ENCODE measurements at regions not wholly inside any gene's neighbourhood (a gene's known extent, or its start where the extent isn't known, plus 50 kb on each side); places are given as distances from the start of the nearest gene placed in this dataset.
A peak's percentile ranks its signal among the peaks of the same experiment; 100 is the strongest.
"Not testable (repeated sequence)": the region's sequence is repeated elsewhere in the genome, so short reads cannot be mapped to it uniquely, and the experiment has no call there.

DNA sequence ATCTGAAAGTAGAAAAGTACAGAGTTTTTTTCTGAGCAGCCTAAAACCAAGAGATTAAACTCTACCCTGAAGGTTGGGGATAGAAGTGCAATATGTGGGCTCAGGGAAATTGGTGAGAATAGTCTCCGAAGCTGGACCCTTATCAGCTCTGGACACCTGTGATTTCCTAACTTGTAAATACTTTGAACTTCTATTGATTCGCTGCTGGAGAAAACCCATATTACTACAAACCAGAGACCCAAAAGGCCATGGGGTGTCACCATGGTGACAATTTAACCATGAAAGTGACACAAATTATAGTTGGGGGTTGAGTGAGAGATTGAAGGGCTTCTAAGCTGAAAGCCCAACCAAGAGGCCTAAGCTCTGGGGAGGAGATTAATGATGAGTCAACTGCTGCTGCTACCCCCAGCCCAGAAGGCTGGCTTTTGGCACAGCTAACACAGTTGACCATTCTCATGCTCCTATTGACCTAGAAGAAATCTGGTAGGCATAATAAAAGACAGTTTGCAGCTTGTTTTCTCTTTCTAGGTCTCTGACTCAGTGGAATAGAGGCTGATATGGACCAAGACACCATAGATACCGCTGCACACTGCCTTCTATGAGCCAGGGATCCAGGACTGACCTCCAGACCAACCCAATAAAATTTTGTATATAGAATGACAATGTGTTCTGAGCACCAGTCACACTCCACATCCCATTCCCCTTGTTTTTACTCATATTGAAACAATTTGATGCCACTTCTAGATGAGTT lies 131.9 kb upstream of the FNDC3A start:
- no peak for DNase-seq (ENCODE audit: low spot score)

DNA sequence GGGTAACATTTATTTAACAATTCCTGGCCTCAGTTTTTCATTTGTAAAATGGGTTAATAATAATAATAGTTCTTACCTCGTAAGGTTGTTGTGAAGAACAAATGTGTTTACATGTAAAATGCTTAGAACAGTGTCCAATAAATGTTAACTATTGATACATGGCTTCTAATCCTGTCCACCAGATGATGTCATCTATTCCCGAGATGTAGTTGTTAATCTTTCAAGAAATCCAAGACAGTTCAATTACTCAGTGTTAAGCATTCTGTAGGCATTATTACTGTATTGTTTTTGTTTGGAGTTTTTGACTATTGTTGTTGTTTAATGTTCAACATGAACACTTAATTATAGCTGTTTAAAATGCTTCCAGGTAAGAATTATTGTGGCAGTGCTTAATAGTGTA lies 131.0 kb upstream of the FNDC3A start:
- no peak for DNase-seq (ENCODE audit: low spot score)

DNA sequence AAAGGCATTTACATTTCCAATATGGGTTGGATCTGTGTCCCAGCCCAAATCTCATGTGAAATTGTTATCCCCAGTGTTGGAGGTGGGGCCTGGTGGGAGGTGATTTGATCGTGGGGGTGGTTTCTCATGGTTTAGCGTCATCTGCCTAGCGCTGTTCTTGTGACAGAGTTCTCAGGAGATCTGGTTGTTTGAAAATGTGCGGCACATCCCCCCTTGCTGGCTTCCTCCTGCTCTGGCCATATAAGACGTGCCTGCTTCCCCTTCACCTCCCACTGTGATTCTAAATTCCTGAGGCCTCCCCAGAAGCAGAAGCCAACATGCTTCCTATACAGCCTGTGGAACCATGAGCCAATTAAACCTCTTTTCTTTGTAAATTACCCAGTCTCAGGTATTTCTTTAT lies 126.2 kb upstream of the FNDC3A start:
- no peak for DNase-seq (ENCODE audit: low spot score)

DNA sequence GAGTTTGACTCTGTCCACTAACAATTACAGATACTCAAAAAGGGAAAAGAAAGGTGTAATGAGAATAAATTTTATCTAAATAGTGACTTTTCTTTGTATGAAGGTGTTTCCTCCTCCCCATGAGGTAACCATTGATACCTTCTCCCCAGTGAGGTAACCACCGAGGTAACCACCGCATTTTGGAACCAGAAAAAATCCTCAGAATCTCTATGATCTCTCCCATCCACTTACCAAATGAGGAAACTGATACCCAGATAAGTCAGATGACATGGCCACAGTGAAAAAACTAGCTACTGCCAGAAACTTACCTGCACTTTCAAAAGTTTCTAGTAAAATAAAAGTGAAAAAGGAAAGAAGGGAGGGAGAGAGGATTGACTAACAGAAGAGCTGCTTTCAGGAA lies 124.0 kb upstream of the FNDC3A start:
- DNase-seq (ENCODE audit: low spot score) = no peak

DNA sequence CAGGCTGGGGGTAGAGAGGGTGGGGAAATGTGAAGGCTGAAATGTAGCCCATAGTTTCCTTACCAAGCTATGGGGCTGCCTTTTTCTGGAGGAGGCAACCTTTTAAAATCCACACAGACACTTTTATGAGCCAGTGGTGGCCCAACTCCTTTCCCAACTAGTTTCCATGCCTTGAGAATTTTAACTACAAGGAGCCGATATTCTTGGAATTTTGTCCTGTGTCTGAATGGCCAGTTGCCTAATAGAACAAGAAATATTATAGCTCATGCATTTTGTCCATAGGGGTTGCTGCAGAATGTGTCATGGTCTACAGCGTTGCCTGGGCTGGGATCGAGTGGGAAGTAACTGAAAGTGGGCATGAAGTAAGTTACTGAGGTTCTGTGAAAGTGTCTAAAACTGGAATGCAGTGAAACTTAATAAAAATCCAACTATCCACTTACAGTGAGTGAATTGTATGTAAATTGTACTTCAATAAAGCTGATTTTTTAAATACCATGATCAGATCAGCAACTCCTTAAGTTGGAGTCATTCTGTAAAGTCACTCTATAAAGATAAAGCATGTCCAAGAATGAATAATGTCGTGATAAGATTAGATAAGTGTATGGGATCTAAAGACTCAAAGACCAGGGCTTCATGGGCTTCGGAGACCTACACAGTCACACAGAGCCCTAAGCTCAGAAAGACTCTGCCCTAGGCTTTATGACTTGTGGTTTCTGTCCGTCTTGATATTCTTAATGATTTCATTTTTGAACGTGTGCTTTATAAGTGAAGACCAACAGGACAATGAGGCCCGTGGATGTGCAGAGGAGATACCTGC lies 122.6 kb upstream of the FNDC3A start:
- no peak for DNase-seq (ENCODE audit: low spot score)

DNA sequence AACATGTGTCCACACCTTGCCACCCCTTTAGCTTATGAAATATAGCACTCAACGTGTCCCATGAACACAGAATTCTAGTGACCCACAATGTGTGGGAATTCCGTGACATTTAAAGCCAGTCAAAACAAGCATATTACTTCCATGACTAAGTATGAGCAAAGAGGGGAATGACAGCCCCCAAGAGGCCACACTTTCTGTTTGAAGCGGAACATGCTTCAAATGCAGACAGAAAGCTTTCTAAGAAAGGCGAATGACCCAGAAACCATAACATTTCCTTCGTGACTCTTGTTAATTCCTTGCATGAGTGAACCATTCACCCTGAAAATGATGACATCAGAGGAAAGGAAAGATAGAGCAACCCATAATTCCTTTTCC lies 122.0 kb upstream of the FNDC3A start:
- DNase-seq (ENCODE audit: low spot score) = no peak

DNA sequence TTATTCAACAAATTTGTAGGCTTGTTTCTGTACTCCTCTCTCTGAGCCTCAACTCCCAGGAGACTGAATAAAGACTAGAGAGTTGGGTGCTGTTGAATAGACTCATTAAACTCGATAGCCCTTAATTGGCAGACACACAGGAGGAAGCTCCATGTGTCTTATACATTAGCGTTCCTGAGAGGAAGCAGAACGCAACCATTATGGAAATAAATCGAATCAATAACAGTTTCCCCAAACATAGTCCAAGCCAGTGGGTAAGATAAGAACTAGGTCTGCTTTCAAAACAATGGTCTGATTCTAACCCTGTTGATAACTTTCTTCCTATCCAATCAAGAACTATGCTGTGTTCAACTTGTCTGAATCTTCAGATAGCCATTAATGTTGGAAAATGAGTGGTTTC lies 118.1 kb upstream of the FNDC3A start:
- no peak for DNase-seq (ENCODE audit: low spot score)

GRCh38 chr13:48858122-48858902 lies 117.4 kb upstream of the FNDC3A start:
- DNase-seq (ENCODE audit: low spot score) = no peak

DNA sequence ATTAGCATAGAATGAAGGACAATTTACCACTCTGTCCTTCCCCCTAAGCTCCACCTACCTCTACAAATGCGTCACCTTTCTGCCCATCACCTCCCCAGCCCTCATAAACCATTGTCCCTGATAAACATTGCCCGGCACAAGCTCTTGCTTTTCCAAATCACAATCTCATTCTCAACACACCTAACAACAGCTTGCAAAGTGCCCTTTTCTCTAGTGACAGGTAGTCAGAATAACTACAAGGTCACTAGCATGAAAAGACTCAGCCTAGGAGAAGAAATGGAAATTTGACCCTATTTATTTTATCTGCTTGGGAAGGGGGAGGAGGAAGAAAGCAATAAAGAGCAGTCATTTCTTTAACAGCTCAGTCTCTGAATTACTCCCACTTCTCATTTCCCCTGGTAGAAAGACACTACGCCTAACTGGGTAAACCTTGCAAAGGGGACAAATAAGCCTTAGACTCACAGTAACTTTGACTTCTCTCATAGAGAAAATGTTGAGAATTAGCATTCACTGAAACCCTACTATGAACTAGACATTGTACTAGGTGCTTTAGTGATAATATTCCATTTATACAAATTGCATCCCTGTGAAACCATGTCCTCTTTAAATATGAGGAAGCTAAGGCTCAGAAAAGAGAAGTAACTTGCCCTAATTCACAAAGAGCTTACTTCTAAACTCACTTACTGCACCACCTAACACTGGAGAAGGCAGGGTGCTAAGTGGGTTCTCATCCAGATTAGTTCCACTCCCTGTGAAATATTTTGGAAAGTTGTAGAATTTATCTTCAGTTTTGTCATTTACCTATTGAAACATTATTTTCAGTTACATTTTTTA lies 116.2 kb upstream of the FNDC3A start:
- DNase-seq (ENCODE audit: low spot score) = no peak

GRCh38 chr13:48860364-48860763 lies 115.3 kb upstream of the FNDC3A start:
- DNase-seq (ENCODE audit: low spot score) = no peak

DNA sequence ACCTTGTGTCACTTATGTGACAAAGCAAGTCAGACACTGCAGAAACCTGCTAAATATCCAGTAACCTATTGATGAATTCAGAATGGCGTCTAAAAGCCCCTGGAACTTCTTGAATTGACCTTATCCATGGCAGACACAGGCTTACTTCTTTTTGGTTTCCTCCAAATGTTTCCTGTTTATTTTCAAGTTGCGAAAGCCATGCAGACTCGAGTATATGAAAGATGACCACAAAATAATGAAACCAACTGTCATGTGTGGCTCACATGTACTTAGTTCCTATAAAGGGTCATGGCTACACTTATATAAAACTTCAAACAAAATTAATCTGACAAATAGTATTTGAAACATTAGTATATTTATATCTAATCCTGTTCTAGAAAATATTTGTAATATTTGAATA lies 113.1 kb upstream of the FNDC3A start:
- DNase-seq (ENCODE audit: low spot score) = no peak

- DNase-seq (ENCODE audit: low spot score) = no peak
Measured at GRCh38 chr13:48864100-48864499, 111.6 kb upstream of the FNDC3A start.

GRCh38 chr13:48866249-48866648 lies 109.5 kb upstream of the FNDC3A start:
- DNase-seq (ENCODE audit: low spot score) = no peak

- DNase-seq (ENCODE audit: low spot score) = no peak
Measured at GRCh38 chr13:48873081-48873480, 102.6 kb upstream of the FNDC3A start.

DNA sequence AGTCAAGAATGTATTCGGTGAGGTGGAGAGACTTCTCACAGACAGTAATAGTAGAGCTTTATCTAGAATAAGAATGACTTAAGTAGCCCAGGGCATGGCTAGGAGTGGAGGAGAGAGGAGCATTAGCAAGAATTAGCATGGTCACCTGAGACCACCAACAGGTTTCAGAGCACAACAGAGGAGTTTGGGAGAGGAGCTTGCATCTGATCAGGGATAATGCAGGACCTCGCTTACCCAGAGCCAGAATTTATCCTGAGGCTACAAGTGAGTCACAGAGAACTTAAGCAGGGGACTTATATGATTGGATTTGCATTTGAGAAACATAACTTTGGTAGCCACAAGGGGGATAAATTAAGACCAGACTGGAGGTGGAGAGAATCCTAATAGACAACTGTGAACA lies 102.1 kb upstream of the FNDC3A start:
- DNase-seq (ENCODE audit: low spot score) = peak; percentile 8

DNA sequence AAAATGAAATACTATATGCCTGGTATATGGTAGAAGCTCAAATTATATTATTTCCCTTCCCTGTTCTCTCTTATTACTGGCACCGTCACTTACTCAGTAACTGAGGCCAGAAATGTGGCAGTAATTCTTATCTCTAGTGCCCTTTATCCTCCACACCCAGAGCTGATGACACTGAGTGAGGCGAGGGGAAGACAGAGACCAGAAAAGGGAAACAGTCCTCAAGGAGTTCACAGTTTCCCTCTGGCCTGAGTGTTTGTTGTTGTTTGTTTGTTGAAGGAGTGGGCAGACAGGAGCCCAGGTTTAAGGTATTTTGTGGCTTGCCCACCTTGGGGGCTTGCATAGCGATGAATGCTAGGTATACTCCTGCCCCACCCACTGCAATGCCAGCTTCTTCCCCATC lies 101.5 kb upstream of the FNDC3A start:
- DNase-seq (ENCODE audit: low spot score) = no peak

DNA sequence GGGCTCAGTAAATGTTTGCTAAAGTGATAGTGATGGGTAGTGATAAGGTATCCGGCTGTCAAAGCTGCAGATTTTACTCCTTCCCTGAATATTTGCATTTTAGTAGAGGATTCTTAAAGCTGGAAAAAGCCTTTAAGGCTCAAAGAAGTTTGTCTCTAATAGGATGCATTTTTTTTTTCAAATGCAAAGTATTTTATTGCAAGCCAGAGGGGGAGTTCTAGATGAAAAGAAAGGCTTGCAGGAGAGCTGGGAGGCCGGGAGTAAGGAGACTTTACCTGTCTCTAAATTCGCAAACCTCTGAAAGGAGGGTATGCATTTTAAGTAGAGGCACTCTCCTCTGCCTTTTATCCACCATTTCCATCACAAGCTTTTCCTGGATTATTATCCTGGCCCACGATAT lies 100.7 kb upstream of the FNDC3A start:
- no peak for DNase-seq (ENCODE audit: low spot score)

- DNase-seq (ENCODE audit: low spot score) = no peak
Measured at GRCh38 chr13:48876289-48876688, 99.4 kb upstream of the FNDC3A start.

DNA sequence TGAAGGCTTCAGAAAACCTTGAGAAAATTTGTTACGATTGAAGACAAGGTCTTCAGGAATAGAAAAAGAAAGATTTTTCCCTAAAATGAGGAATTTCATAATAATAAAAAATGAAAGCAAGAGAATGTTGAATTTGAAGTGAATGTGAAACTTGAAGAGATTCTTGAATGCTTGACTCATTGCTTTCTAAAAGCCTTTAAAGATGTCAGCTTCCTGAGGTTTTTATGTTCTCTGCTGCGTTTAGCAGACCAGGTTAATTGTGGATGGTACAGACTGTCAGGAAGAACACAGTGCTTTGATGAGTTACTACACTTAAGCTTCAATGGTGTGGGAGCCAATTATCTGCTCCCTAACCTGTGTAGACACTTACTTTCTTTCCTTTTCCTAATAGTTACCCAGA lies 96.3 kb upstream of the FNDC3A start:
- DNase-seq (ENCODE audit: low spot score) = no peak

DNA sequence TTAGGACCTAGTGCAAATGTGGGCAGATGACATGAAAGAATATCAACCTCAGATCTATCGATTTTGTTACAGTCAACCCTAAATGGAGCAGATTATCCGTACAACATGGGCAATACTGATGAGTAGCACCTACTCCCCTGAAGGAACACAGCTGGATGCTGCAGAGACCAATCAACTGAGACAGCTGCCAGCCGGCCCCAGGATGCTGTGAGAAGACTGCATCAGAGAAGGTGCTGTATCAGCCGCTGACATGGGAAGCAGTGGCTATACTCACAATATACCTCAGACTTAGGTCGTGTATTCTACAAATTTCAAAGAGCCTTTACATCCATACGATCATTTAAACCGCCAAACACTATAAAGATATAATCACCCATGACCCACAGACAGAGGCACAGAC lies 95.9 kb upstream of the FNDC3A start:
- no peak for DNase-seq (ENCODE audit: low spot score)

GRCh38 chr13:48883786-48884185 lies 91.9 kb upstream of the FNDC3A start:
- not testable (repeated sequence) for DNase-seq (ENCODE audit: low spot score)

DNA sequence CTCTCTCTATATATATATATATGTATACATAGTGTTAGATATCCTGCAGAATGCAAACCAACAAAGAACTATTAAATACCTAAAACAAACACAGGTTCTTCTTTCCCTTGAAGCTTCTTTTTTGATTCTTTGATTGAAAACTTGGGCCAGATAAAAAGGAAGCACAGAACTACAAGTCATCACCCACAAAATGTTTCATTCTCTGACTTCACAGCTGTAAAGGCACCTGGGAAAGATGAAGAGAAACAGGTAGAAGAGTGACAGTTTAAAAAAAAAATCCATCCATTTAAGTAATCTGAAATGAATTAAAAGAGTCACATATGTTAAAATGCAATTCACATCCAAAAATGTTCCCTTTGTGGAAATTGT lies 90.7 kb upstream of the FNDC3A start:
- DNase-seq (ENCODE audit: low spot score) = no peak

All from H4 (cell line).